IPS-18a (cell line): ENCODE measurements at regions not wholly inside any gene's neighbourhood (a gene's known extent, or its start where the extent isn't known, plus 50 kb on each side); places are given as distances from the start of the nearest gene placed in this dataset.

Source experiments
- H3K27ac ChIP-seq: one replicate; pipeline ENCODE4 v1.5.1; 2013; ENCODE audit warnings: low read length
- H3K27me3 ChIP-seq: one replicate; pipeline ENCODE4 v1.6.1; 2013; ENCODE audit warnings: mild to moderate bottlenecking, low read length; ENCODE audit not compliant: control insufficient read depth, insufficient read depth
- H3K36me3 ChIP-seq: one replicate; pipeline ENCODE4 v1.6.1; 2013; ENCODE audit warnings: low read depth, low read length; ENCODE audit not compliant: control insufficient read depth
- H3K4me1 ChIP-seq: one replicate; pipeline ENCODE4 v1.6.1; 2013; ENCODE audit warnings: low read depth, low read length; ENCODE audit not compliant: control insufficient read depth
- H3K4me3 ChIP-seq: one replicate; pipeline ENCODE4 v1.5.1; 2013; ENCODE audit warnings: low read length
- H3K9ac ChIP-seq: one replicate; pipeline ENCODE4 v1.6.1; 2013; ENCODE audit warnings: mild to moderate bottlenecking, low read length, moderate library complexity
- H3K9me3 ChIP-seq: one replicate; pipeline ENCODE4 v1.6.1; 2013; ENCODE audit warnings: low read depth, low read length; ENCODE audit not compliant: control insufficient read depth

GRCh38 chr2:120883607-120884440, 148.2 kb downstream of the GLI2 start:
- Histone ChIP-seq H3K36me3 (no peaks in the 10 kb centered on the region), H3K27me3 (no peaks in the 10 kb centered on the region), H3K27ac (no peak overlapping the region), H3K4me3 (no peak overlapping the region), H3K9ac (no peak overlapping the region), H3K9me3 (no peaks in the 10 kb centered on the region), H3K4me1 (peaks cover 27% of the 10 kb centered on the region)

DNA sequence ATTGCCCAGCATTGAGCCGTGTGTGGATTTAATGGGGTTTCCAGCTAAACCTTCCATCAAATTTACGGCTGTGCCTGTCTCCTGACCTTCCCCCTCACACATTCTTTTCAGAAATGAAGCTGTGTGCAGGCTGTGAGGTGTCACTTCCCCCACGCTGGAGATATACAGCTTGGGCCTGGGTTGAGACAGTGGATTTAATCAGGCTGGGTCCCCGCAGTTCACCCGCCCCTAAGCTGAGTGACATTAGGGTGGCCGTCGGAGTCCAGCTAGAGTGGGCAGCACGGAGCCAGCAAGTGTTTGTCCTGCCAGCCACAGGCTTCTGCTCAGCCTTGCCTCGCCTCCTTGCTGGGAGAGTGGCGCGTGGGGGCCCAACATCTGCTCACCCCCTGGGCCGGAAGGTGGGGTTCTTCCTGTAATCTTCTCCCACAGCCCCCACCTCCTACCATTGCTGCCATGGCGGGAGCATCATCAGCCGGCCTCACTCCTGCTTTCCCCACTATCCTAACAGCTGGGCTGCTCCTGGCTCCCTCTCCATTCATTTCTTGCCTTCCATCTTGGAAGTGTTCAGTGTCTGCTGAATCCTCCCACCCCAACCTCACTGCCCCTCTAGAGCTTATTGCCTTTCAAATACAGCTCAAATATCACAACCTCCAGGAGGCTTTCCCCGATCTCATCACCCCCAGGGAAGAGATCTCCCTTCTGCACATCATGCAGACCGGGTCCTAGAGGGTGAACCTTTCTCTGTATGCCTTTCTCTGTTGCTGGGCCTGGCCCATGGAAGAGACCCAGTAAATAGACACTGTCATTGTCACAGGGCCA, 149.0 kb downstream of the GLI2 start:
- Histone ChIP-seq H3K9me3 (no peaks in the 10 kb centered on the region), H3K9ac (no peak overlapping the region), H3K27me3 (no peaks in the 10 kb centered on the region), H3K27ac (no peak overlapping the region), H3K36me3 (no peaks in the 10 kb centered on the region), H3K4me1 (peaks cover 23% of the 10 kb centered on the region), H3K4me3 (no peak overlapping the region)

- Histone ChIP-seq H3K27ac (no peak overlapping the region), H3K27me3 (no peaks in the 10 kb centered on the region), H3K36me3 (no peaks in the 10 kb centered on the region), H3K4me3 (no peak overlapping the region), H3K4me1 (peaks cover 16% of the 10 kb centered on the region), H3K9me3 (no peaks in the 10 kb centered on the region), H3K9ac (no peak overlapping the region)
Observed at GRCh38 chr2:120885321-120885720, 149.7 kb downstream of the GLI2 start.

DNA sequence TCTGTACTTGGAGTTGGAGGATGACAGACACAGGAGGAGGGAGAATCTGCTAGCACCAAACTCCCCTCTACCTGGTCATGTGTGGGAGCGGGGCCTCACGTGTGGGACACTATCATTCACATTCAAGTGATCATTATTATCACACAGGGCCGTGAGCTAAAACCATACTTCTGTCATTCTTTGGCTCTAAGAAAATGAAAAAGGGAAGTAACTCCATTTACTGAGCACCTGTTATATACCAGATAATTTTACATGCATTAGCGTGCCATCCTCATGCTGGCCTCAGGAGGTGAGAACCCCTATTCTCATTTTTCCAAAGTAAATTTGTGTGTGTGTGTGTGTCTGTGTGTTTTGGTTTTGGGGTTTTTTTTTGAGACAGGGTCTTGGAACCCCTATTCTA, 150.1 kb downstream of the GLI2 start:
- H3K4me3 ChIP-seq = no peak overlapping the region
- H3K4me1 ChIP-seq = peaks cover 14% of the 10 kb centered on the region
- H3K27me3 ChIP-seq = no peaks in the 10 kb centered on the region
- no peaks in the 10 kb centered on the region for H3K36me3 ChIP-seq
- H3K9me3 ChIP-seq = no peaks in the 10 kb centered on the region
- no peak overlapping the region for H3K27ac ChIP-seq
- H3K9ac ChIP-seq = no peak overlapping the region

- Histone ChIP-seq H3K9me3 (no peaks in the 10 kb centered on the region), H3K4me3 (no peak overlapping the region), H3K27me3 (no peaks in the 10 kb centered on the region), H3K27ac (no peak overlapping the region), H3K36me3 (no peaks in the 10 kb centered on the region), H3K4me1 (peaks cover 14% of the 10 kb centered on the region), H3K9ac (no peak overlapping the region)
Observed at GRCh38 chr2:120886534-120887319, 151.1 kb downstream of the GLI2 start.

DNA sequence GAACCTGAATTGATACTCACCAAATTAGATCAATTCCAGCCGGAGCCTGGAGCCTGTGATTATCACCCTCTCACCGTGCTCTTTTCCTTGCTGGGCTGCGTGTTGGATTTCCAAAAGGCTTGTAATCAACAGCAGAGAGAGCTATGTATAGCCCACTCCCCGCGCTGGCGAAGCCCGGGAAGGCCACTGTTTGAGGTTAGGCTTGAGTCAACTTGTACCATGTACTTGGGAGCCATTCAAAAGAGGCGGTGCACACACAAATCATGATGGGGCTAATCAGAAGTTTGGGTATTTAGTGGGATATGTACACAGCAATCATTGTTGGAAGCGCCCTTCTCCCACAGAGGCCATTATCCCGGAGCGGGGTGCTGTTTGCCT, 151.6 kb downstream of the GLI2 start:
- Histone ChIP-seq H3K4me3 (no peak overlapping the region), H3K36me3 (no peaks in the 10 kb centered on the region), H3K4me1 (peaks cover 15% of the 10 kb centered on the region), H3K9me3 (no peaks in the 10 kb centered on the region), H3K9ac (no peak overlapping the region), H3K27me3 (no peaks in the 10 kb centered on the region), H3K27ac (no peak overlapping the region)

DNA sequence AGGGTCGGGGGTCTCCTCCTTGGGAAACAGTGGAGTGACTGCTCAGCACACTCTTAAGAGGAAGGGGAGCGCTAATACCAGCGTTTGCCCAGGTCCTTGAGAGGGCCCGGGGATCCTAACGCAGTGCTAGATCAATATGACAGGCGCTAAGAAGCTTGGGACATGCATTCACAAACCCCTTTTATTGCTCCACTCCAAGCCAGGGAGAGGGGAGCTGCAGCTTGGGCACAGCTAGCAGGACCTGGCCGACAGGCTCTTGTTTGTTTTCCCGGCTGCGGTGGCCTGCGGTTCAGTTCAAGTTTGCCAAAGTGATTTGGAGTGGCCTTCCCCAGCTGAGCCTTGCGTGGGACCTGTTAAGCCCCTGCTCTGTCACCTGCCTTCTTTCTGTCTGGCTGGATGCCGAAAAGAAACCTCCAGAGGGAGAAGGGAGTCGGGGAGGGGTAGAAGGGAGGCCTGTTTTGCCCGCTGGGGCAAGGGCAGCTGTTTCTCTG, 152.1 kb downstream of the GLI2 start:
- H3K27me3 ChIP-seq = no peaks in the 10 kb centered on the region
- no peak overlapping the region for H3K27ac ChIP-seq
- no peak overlapping the region for H3K9ac ChIP-seq
- no peaks in the 10 kb centered on the region for H3K9me3 ChIP-seq
- no peak overlapping the region for H3K4me3 ChIP-seq
- H3K4me1 ChIP-seq = peaks cover 20% of the 10 kb centered on the region
- no peaks in the 10 kb centered on the region for H3K36me3 ChIP-seq

- no peak overlapping the region for H3K27ac ChIP-seq
- no peak overlapping the region for H3K9ac ChIP-seq
- H3K4me3 ChIP-seq = no peak overlapping the region
- H3K9me3 ChIP-seq = no peaks in the 10 kb centered on the region
- H3K4me1 ChIP-seq = peaks cover 30% of the 10 kb centered on the region
- H3K27me3 ChIP-seq = no peaks in the 10 kb centered on the region
- H3K36me3 ChIP-seq = no peaks in the 10 kb centered on the region
Observed at GRCh38 chr2:120888851-120889250, 153.2 kb downstream of the GLI2 start.

DNA sequence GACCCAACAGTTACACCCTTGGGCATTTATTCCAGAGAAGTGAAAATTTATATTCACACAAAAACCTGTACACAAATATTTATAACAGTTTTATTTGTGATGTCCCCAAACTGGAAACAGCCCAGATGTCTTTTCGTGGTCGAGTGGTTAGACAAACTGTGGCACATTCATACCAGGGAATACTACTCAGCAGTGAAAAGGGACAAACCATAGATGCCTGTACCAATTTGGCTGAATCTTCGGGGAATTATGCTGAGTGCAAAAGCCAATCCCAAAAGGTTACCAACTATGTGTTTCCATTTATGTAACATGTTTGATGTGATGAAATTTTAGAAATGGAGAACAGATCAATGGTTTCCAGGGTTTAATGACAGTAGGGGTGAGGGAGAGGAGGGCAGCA, 154.3 kb downstream of the GLI2 start:
- H3K27ac ChIP-seq = no peak overlapping the region
- peaks cover 35% of the 10 kb centered on the region for H3K4me1 ChIP-seq
- no peaks in the 10 kb centered on the region for H3K9me3 ChIP-seq
- H3K36me3 ChIP-seq = no peaks in the 10 kb centered on the region
- H3K27me3 ChIP-seq = no peaks in the 10 kb centered on the region
- no peak overlapping the region for H3K4me3 ChIP-seq
- H3K9ac ChIP-seq = no peak overlapping the region

GRCh38 chr2:120890566-120891360, 155.1 kb downstream of the GLI2 start:
- Histone ChIP-seq H3K27ac (no peak overlapping the region), H3K36me3 (no peaks in the 10 kb centered on the region), H3K27me3 (no peaks in the 10 kb centered on the region), H3K4me1 (peaks cover 36% of the 10 kb centered on the region), H3K9ac (no peak overlapping the region), H3K4me3 (no peak overlapping the region), H3K9me3 (no peaks in the 10 kb centered on the region)
